HEK293 (cell line): ENCODE measurements at regions not wholly inside any gene's neighbourhood (a gene's known extent, or its start where the extent isn't known, plus 50 kb on each side); places are given as distances from the start of the nearest gene placed in this dataset.

Source experiments
- BCL11A ChIP-seq: fragments of 450-650 bp; formaldehyde crosslinking; IDR thresholded peaks from 2 replicates; pipeline ENCODE4 v1.5.1; 2016; ENCODE audit warnings: low read depth, missing biosample characterization, missing genetic modification characterization
- GLIS1 ChIP-seq: fragments of 450-650 bp; formaldehyde crosslinking; IDR thresholded peaks from 2 replicates; pipeline ENCODE4 v1.5.1; 2016; ENCODE audit warnings: missing biosample characterization, missing genetic modification characterization
- KLF8 ChIP-seq: fragments of 450-650 bp; formaldehyde crosslinking; IDR thresholded peaks from 2 replicates; pipeline ENCODE4 v1.5.1; 2016; ENCODE audit warnings: missing biosample characterization, missing genetic modification characterization
- MEIS1 ChIP-seq: sonication (generic); formaldehyde crosslinking; IDR thresholded peaks from 2 replicates; pipeline ENCODE4 v1.8.1; 2022; ENCODE audit warnings: missing genetic modification reagents, mild to moderate bottlenecking, borderline replicate concordance
- PRDM2 ChIP-seq: fragments of 450-650 bp; formaldehyde crosslinking; IDR thresholded peaks from 2 replicates; pipeline ENCODE4 v1.5.1; 2016; ENCODE audit warnings: missing biosample characterization, missing genetic modification characterization, borderline replicate concordance
- YY2 ChIP-seq: fragments of 450-650 bp; formaldehyde crosslinking; IDR thresholded peaks from 2 replicates; pipeline ENCODE4 v1.5.1; 2016; ENCODE audit warnings: missing biosample characterization, missing genetic modification characterization
- ZBTB21 ChIP-seq: fragments of 450-650 bp; formaldehyde crosslinking; IDR thresholded peaks from 2 replicates; pipeline ENCODE4 v1.5.1; 2017; ENCODE audit warnings: missing biosample characterization, missing genetic modification characterization
- ZEB2 ChIP-seq: fragments of 450-650 bp; formaldehyde crosslinking; IDR thresholded peaks from 2 replicates; pipeline ENCODE4 v1.5.1; 2016; ENCODE audit warnings: missing biosample characterization, missing genetic modification characterization
- ZFP3 ChIP-seq: fragments of 450-650 bp; formaldehyde crosslinking; IDR thresholded peaks from 2 replicates; pipeline ENCODE4 v1.5.1; 2016; ENCODE audit warnings: low read depth, missing biosample characterization, missing genetic modification characterization
- ZNF16 ChIP-seq: fragments of 450-650 bp; formaldehyde crosslinking; IDR thresholded peaks from 2 replicates; pipeline ENCODE4 v1.5.1; 2016; ENCODE audit warnings: low read depth, missing biosample characterization, missing genetic modification characterization
- ZNF292 ChIP-seq: fragments of 450-650 bp; formaldehyde crosslinking; IDR thresholded peaks from 2 replicates; pipeline ENCODE4 v1.5.1; 2016; ENCODE audit warnings: low read depth, missing biosample characterization, missing genetic modification characterization, borderline replicate concordance
- ZNF341 ChIP-seq: fragments of 450-650 bp; formaldehyde crosslinking; IDR thresholded peaks from 2 replicates; pipeline ENCODE4; 2016; ENCODE audit warnings: low read depth, missing biosample characterization, missing genetic modification characterization
- ZNF394 ChIP-seq: fragments of 450-650 bp; formaldehyde crosslinking; IDR thresholded peaks from 2 replicates; pipeline ENCODE4 v1.5.1; 2016; ENCODE audit warnings: missing biosample characterization, missing genetic modification characterization, mild to moderate bottlenecking, moderate library complexity, borderline replicate concordance
- ZNF404 ChIP-seq: fragments of 450-650 bp; formaldehyde crosslinking; IDR thresholded peaks from 2 replicates; pipeline ENCODE4 v1.5.1; 2017; ENCODE audit warnings: missing biosample characterization, missing genetic modification characterization
- ZNF423 ChIP-seq: fragments of 450-650 bp; formaldehyde crosslinking; IDR thresholded peaks from 2 replicates; pipeline ENCODE4 v1.5.1; 2016; ENCODE audit warnings: missing biosample characterization, missing genetic modification characterization
- ZNF548 ChIP-seq: fragments of 450-650 bp; formaldehyde crosslinking; IDR thresholded peaks from 2 replicates; pipeline ENCODE4 v1.5.1; 2016; ENCODE audit warnings: missing biosample characterization, missing genetic modification characterization
- ZNF558 ChIP-seq: fragments of 450-650 bp; formaldehyde crosslinking; IDR thresholded peaks from 2 replicates; pipeline ENCODE4 v1.5.1; 2016; ENCODE audit warnings: missing biosample characterization, missing genetic modification characterization
- ZNF629 ChIP-seq: fragments of 450-650 bp; formaldehyde crosslinking; IDR thresholded peaks from 2 replicates; pipeline ENCODE4 v1.5.1; 2017; ENCODE audit warnings: missing biosample characterization, missing genetic modification characterization
- ZNF645 ChIP-seq: fragments of 450-650 bp; formaldehyde crosslinking; IDR thresholded peaks from 2 replicates; pipeline ENCODE4; 2016; ENCODE audit warnings: missing biosample characterization, missing genetic modification characterization
- ZNF701 ChIP-seq: fragments of 450-650 bp; formaldehyde crosslinking; IDR thresholded peaks from 2 replicates; pipeline ENCODE4 v1.5.1; 2016; ENCODE audit warnings: missing biosample characterization, missing genetic modification characterization
- ZNF704 ChIP-seq: fragments of 450-650 bp; formaldehyde crosslinking; IDR thresholded peaks from 2 replicates; pipeline ENCODE4 v1.5.1; 2016; ENCODE audit warnings: missing biosample characterization, missing genetic modification characterization
- ZNF747 ChIP-seq: fragments of 450-650 bp; formaldehyde crosslinking; IDR thresholded peaks from 2 replicates; pipeline ENCODE4 v1.5.1; 2016; ENCODE audit warnings: missing biosample characterization, missing genetic modification characterization
- ZNF776 ChIP-seq: fragments of 450-650 bp; formaldehyde crosslinking; IDR thresholded peaks from 2 replicates; pipeline ENCODE4 v1.5.0; 2017; ENCODE audit warnings: missing biosample characterization, missing genetic modification characterization, borderline replicate concordance
- ZNF777 ChIP-seq: fragments of 450-650 bp; formaldehyde crosslinking; IDR thresholded peaks from 2 replicates; pipeline ENCODE4 v1.5.1; 2017; ENCODE audit warnings: missing biosample characterization, missing genetic modification characterization, borderline replicate concordance
- ZNF792 ChIP-seq: fragments of 450-650 bp; formaldehyde crosslinking; IDR thresholded peaks from 2 replicates; pipeline ENCODE4 v1.5.1; 2016; ENCODE audit warnings: missing biosample characterization, missing genetic modification characterization
- ZXDB ChIP-seq: fragments of 450-650 bp; formaldehyde crosslinking; IDR thresholded peaks from 2 replicates; pipeline ENCODE4 v1.5.1; 2016; ENCODE audit warnings: missing biosample characterization, missing genetic modification characterization
- TF ChIP-seq, protein P1 (sequence below): fragments of 450-650 bp; formaldehyde crosslinking; IDR thresholded peaks from 2 replicates; pipeline ENCODE4 v1.5.1; 2016; ENCODE audit warnings: missing biosample characterization, missing genetic modification characterization
- TF ChIP-seq, protein P2 (sequence below): fragments of 450-650 bp; formaldehyde crosslinking; IDR thresholded peaks from 2 replicates; pipeline ENCODE4 v1.5.1; 2017; ENCODE audit warnings: missing biosample characterization, missing genetic modification characterization

GRCh38 chr2:240232961-240233884 is 92.8 kb upstream of the OTOS start (continued):
- TF ChIP-seq ZNF776 (no peak), ZNF423 (tag by site-specific recombination) (peak; percentile 22; the same call in 1 of the 2 replicates), BCL11A (tag by site-specific recombination) (no peak), ZNF292 (tag by site-specific recombination) (no peak), ZNF701 (no peak), ZNF645 (tag by site-specific recombination) (no peak), ZNF16 (tag by site-specific recombination) (no peak), ZNF394 (tag by site-specific recombination) (no peak), KLF8 (tag by site-specific recombination) (peak; percentile 67), ZNF747 (tag by site-specific recombination) (no peak), YY2 (tag by site-specific recombination) (no peak), ZXDB (0 out of 2 replicates have a peak, but pooled peaks have one; percentile 22), ZNF548 (no peak), GLIS1 (tag by site-specific recombination) (0 out of 2 replicates have a peak, but pooled peaks have one; percentile 11), PRDM2 (tag by site-specific recombination) (no peak), ZEB2 (tag by site-specific recombination) (no peak), MEIS1 (CRISPR knock-in tag) (no peak), ZNF777 (tag by site-specific recombination) (no peak), ZNF704 (tag by site-specific recombination) (no peak), ZNF792 (tag by site-specific recombination) (no peak), ZFP3 (tag by site-specific recombination) (no peak), ZNF629 (tag by site-specific recombination) (no peak), ZBTB21 (tag by site-specific recombination) (no peak), ZNF341 (tag by site-specific recombination) (no peak), ZNF558 (tag by site-specific recombination) (no peak), ZNF404 (tag by site-specific recombination) (no peak)
- TF ChIP-seq, protein P1, sequence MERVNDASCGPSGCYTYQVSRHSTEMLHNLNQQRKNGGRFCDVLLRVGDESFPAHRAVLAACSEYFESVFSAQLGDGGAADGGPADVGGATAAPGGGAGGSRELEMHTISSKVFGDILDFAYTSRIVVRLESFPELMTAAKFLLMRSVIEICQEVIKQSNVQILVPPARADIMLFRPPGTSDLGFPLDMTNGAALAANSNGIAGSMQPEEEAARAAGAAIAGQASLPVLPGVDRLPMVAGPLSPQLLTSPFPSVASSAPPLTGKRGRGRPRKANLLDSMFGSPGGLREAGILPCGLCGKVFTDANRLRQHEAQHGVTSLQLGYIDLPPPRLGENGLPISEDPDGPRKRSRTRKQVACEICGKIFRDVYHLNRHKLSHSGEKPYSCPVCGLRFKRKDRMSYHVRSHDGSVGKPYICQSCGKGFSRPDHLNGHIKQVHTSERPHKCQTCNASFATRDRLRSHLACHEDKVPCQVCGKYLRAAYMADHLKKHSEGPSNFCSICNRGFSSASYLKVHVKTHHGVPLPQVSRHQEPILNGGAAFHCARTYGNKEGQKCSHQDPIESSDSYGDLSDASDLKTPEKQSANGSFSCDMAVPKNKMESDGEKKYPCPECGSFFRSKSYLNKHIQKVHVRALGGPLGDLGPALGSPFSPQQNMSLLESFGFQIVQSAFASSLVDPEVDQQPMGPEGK (tag by site-specific recombination), result no peak; the same call in 1 of the 2 replicates
- TF ChIP-seq, protein P2, sequence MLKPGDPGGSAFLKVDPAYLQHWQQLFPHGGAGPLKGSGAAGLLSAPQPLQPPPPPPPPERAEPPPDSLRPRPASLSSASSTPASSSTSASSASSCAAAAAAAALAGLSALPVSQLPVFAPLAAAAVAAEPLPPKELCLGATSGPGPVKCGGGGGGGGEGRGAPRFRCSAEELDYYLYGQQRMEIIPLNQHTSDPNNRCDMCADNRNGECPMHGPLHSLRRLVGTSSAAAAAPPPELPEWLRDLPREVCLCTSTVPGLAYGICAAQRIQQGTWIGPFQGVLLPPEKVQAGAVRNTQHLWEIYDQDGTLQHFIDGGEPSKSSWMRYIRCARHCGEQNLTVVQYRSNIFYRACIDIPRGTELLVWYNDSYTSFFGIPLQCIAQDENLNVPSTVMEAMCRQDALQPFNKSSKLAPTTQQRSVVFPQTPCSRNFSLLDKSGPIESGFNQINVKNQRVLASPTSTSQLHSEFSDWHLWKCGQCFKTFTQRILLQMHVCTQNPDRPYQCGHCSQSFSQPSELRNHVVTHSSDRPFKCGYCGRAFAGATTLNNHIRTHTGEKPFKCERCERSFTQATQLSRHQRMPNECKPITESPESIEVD (tag by site-specific recombination), result no peak
